IMR-90 (cell line): ENCODE measurements at regions not wholly inside any gene's neighbourhood (a gene's known extent, or its start where the extent isn't known, plus 50 kb on each side); places are given as distances from the start of the nearest gene placed in this dataset.

Source experiments
- ATAC-seq: fragments of 200-7000 bp; cut with Tn5 transposase; 2 replicates; pipeline ENCODE4 v1.9.1; 2020; ENCODE audit warnings: low read depth, mild to moderate bottlenecking, moderate library complexity
- BruUV-seq: library from RNA; stranded (reverse); fragments of 400-500 nt; replicated peaks from 2 replicates; lab custom pipeline; 2021; lab: Mats Ljungman, UMichigan
- CTCF ChIA-PET: fragments of 300-600 bp; formaldehyde crosslinking; extraction: SDS; loops from one replicate; lab custom pipeline; 2021; ENCODE audit warnings: antibody characterized with exemption; lab: Yijun Ruan, JAX
- POLR2A ChIA-PET: fragments of 300-600 bp; sonication (Branson Sonifier 250); formaldehyde crosslinking; loops from one replicate; lab custom pipeline; 2022; ENCODE audit warnings: antibody characterized with exemption; ENCODE audit not compliant: unreplicated experiment; lab: Charles Lee
- DNase-seq: peaks from one replicate; pipeline ENCODE4 v3.0.0; 2013
- H2AFZ ChIP-seq: replicated peaks from 2 replicates; pipeline ENCODE3; 2013; ENCODE audit warnings: low read length, mild to moderate bottlenecking; ENCODE audit not compliant: poor library complexity
- H2AK5ac ChIP-seq: 2 replicates; pipeline ENCODE4 v1.6.1; 2013; ENCODE audit warnings: low read depth, low read length, inconsistent platforms
- H2AK9ac ChIP-seq: replicated peaks from 2 replicates; pipeline ENCODE3; 2013; ENCODE audit warnings: mild to moderate bottlenecking, low read depth, low read length, moderate library complexity; ENCODE audit not compliant: poor library complexity
- H2BK120ac ChIP-seq: 2 replicates; pipeline ENCODE4 v1.6.1; 2013; ENCODE audit warnings: low read depth, low read length, inconsistent platforms
- H2BK15ac ChIP-seq: 3 replicates; pipeline ENCODE4 v1.6.1; 2013; ENCODE audit warnings: low read depth, low read length, inconsistent platforms
- H2BK20ac ChIP-seq: 2 replicates; pipeline ENCODE4 v1.6.1; 2013; ENCODE audit warnings: low read depth, mild to moderate bottlenecking, inconsistent platforms, low read length, moderate library complexity
- H2BK5ac ChIP-seq: 2 replicates; pipeline ENCODE4 v1.6.1; 2013; ENCODE audit warnings: mild to moderate bottlenecking, low read depth, low read length, inconsistent platforms; ENCODE audit not compliant: poor library complexity, severe bottlenecking
- H3K14ac ChIP-seq: replicated peaks from 2 replicates; pipeline ENCODE4 v1.6.1; 2013; ENCODE audit warnings: low read depth, low read length, inconsistent platforms
- H3K18ac ChIP-seq: 2 replicates; pipeline ENCODE4 v1.6.1; 2013; ENCODE audit warnings: low read depth, low read length, control low read depth
- H3K23ac ChIP-seq: 2 replicates; pipeline ENCODE4 v1.6.1; 2013; ENCODE audit warnings: low read depth, low read length, inconsistent platforms
- H3K27ac ChIP-seq: 2 replicates; pipeline ENCODE4 v1.5.1; 2013; ENCODE audit warnings: mild to moderate bottlenecking, control low read depth, low read length; ENCODE audit not compliant: insufficient read depth
- H3K27me3 ChIP-seq: 2 replicates; pipeline ENCODE4 v1.6.1; 2013; ENCODE audit warnings: low read length; ENCODE audit not compliant: control insufficient read depth, insufficient read depth
- H3K36me3 ChIP-seq: 2 replicates; pipeline ENCODE4 v1.6.1; 2013; ENCODE audit warnings: low read length, mixed read lengths; ENCODE audit not compliant: control insufficient read depth, insufficient read depth
- H3K4ac ChIP-seq: 2 replicates; pipeline ENCODE4 v1.6.1; 2013; ENCODE audit warnings: low read depth, low read length, inconsistent platforms
- H3K4me1 ChIP-seq: 2 replicates; pipeline ENCODE4 v1.6.1; 2013; ENCODE audit warnings: low read length, mixed read lengths; ENCODE audit not compliant: control insufficient read depth, insufficient read depth
- H3K4me2 ChIP-seq: 2 replicates; pipeline ENCODE4 v1.6.1; 2013; ENCODE audit warnings: low read depth, mild to moderate bottlenecking, control low read depth, low read length, moderate library complexity
- H3K4me3 ChIP-seq: 2 replicates; pipeline ENCODE4 v1.5.1; 2013; ENCODE audit warnings: low read depth, mild to moderate bottlenecking, control low read depth, low read length, moderate library complexity; ENCODE audit not compliant: insufficient read depth
- H3K56ac ChIP-seq: 2 replicates; pipeline ENCODE4 v1.6.1; 2013; ENCODE audit warnings: low read length, inconsistent platforms; ENCODE audit not compliant: insufficient read depth; ENCODE audit errors: extremely low read depth
- H3K79me1 ChIP-seq, 2 experiments: 2 replicates each; pipeline ENCODE4 v1.6.1; 2013; ENCODE audit warnings: low read length in 2 of 2, inconsistent platforms in 1 of 2, low read depth in 1 of 2
- H3K9ac ChIP-seq: 2 replicates; pipeline ENCODE4 v1.6.1; 2013; ENCODE audit warnings: low read depth, low read length, control low read depth
- H3K9me1 ChIP-seq: 2 replicates; pipeline ENCODE4 v1.6.1; 2013; ENCODE audit warnings: low read length, inconsistent platforms; ENCODE audit not compliant: insufficient read depth
- H3K9me3 ChIP-seq: 2 replicates; pipeline ENCODE4 v1.6.1; 2013; ENCODE audit warnings: low read length; ENCODE audit not compliant: control insufficient read depth, insufficient read depth
- H4K20me1 ChIP-seq: 2 replicates; pipeline ENCODE4 v1.6.1; 2013; ENCODE audit warnings: low read length, inconsistent platforms; ENCODE audit not compliant: insufficient read depth
- H4K5ac ChIP-seq: 2 replicates; pipeline ENCODE4 v1.6.1; 2013; ENCODE audit warnings: mild to moderate bottlenecking, low read depth, low read length, control low read depth
- H4K8ac ChIP-seq, 2 experiments: 2 replicates each; pipeline ENCODE4 v1.6.1; 2013; ENCODE audit warnings: low read depth in 2 of 2, low read length in 2 of 2, control low read depth in 1 of 2, inconsistent platforms in 1 of 2
- H4K91ac ChIP-seq: 2 replicates; pipeline ENCODE4 v1.6.1; 2013; ENCODE audit warnings: low read depth, low read length, inconsistent platforms; ENCODE audit not compliant: insufficient read depth
- BHLHE40 ChIP-seq: fragments of 150-350 bp; IDR thresholded peaks from 2 replicates; pipeline ENCODE4 v1.6.1; 2016; ENCODE audit warnings: mild to moderate bottlenecking, low read depth, low read length
- CEBPB ChIP-seq: IDR thresholded peaks from 2 replicates; pipeline ENCODE4 v1.6.1; 2012; ENCODE audit warnings: low read depth, low read length, improper control_type of control experiment
- CHD1 ChIP-seq: IDR thresholded peaks from 2 replicates; pipeline ENCODE4 v1.6.1; 2012; ENCODE audit warnings: low read depth, low read length, improper control_type of control experiment
- CTCF ChIP-seq: conservative IDR thresholded peaks from 2 replicates; pipeline ENCODE4 v1.5.1; 2012; ENCODE audit warnings: mild to moderate bottlenecking, low read depth, low read length, improper control_type of control experiment
- ELK1 ChIP-seq: fragments of 150-350 bp; IDR thresholded peaks from 2 replicates; pipeline ENCODE4 v1.6.1; 2016; ENCODE audit warnings: low read depth, mild to moderate bottlenecking, low read length, moderate library complexity, borderline replicate concordance
- FOS ChIP-seq: fragments of 150-350 bp; IDR thresholded peaks from 2 replicates; pipeline ENCODE4 v1.6.1; 2016; ENCODE audit warnings: low read depth, low read length
- MAFK ChIP-seq: IDR thresholded peaks from 2 replicates; pipeline ENCODE4 v1.6.1; 2012; ENCODE audit warnings: low read depth, low read length, improper control_type of control experiment
- MAZ ChIP-seq: IDR thresholded peaks from 2 replicates; pipeline ENCODE4 v1.6.1; 2012; ENCODE audit warnings: low read depth, mild to moderate bottlenecking, low read length, improper control_type of control experiment, moderate library complexity, borderline replicate concordance
- MXI1 ChIP-seq: IDR thresholded peaks from 2 replicates; pipeline ENCODE4 v1.6.1; 2012; ENCODE audit warnings: low read depth, mild to moderate bottlenecking, low read length, moderate library complexity, borderline replicate concordance
- NFE2L2 ChIP-seq: fragments of 150-350 bp; IDR thresholded peaks from 2 replicates; pipeline ENCODE4 v1.6.1; 2016; ENCODE audit warnings: low read depth, mild to moderate bottlenecking, low read length
- POLR2A ChIP-seq: IDR thresholded peaks from 2 replicates; pipeline ENCODE4 v1.6.1; 2012; ENCODE audit warnings: mild to moderate bottlenecking, low read depth, low read length
- RAD21 ChIP-seq: IDR thresholded peaks from 2 replicates; pipeline ENCODE4 v1.6.1; 2012; ENCODE audit warnings: low read length, improper control_type of control experiment
- RCOR1 ChIP-seq: IDR thresholded peaks from 2 replicates; pipeline ENCODE4 v1.6.1; 2012; ENCODE audit warnings: mild to moderate bottlenecking, low read length, improper control_type of control experiment; ENCODE audit not compliant: insufficient replicate concordance
- RFX5 ChIP-seq: IDR thresholded peaks from 2 replicates; pipeline ENCODE4 v1.8.0; 2012; ENCODE audit warnings: low read depth, mild to moderate bottlenecking, low read length, moderate library complexity
- SMC3 ChIP-seq: fragments of 150-350 bp; IDR thresholded peaks from 2 replicates; pipeline ENCODE4 v1.6.1; 2016; ENCODE audit warnings: low read depth, mild to moderate bottlenecking, antibody characterized with exemption, low read length, moderate library complexity
- USF2 ChIP-seq: fragments of 150-350 bp; IDR thresholded peaks from 2 replicates; pipeline ENCODE4 v1.6.1; 2017; ENCODE audit warnings: mild to moderate bottlenecking, antibody characterized with exemption, low read length, low read depth
- WGBS, 2 experiments: methylation state at CpG; one replicate each; pipeline versions ENCODE4 v1.1.5 to v1.1.7; 2013; ENCODE audit warnings: missing lambda C conversion rate in 2 of 2; ENCODE audit not compliant: insufficient read length in 1 of 2; ENCODE audit errors: extremely low coverage in 2 of 2; 5-methylcytosine and 5-hydroxymethylcytosine counted together
- dilution Hi-C: fragments of 300-500 bp; cut with HindIII; formaldehyde crosslinking; loops from one replicate; pipeline ENCODE4 v1.14.3; 2018; ENCODE audit warnings: low sequenced_read_pairs; ENCODE audit not compliant: unreplicated experiment
- in situ Hi-C: fragments of 300-500 bp; cut with MboI; formaldehyde crosslinking; loops from 3 replicates; pipeline ENCODE4 v1.14.3; 2019; ENCODE audit warnings: low sequenced_read_pairs, inconsistent platforms, mixed read lengths
- intact Hi-C: fragments of 100-400 bp; cut with micrococcal nuclease; formaldehyde crosslinking; loops from 2 replicates; pipeline ENCODE4 v1.10.0; 2022

GRCh38 chr14:25110106-25110505 lies 60.2 kb upstream of the STXBP6 start:
- no peaks in the 10 kb centered on the region for H3K9me3 ChIP-seq
- dilution Hi-C loops, result no loop called here
- H2BK120ac ChIP-seq, result peak overlapping the region; percentile 86
- H2BK15ac ChIP-seq, result peak overlapping the region; percentile 89
- no peak overlapping the region for H3K9ac ChIP-seq
- ChIA-PET CTCF (interaction anchor here (0.6 kb wide), 1 partner anchor 399 kb away, joined by 3 read pairs; no protein-coding TSS in a partner anchor), POLR2A (no interaction called here)
- peak overlapping the region; percentile 93 for H2BK20ac ChIP-seq
- ATAC-seq (no peak), DNase-seq (no peak)
- no peak for TF ChIP-seq ELK1
- TF ChIP-seq CEBPB, result no peak
- TF ChIP-seq SMC3, result no peak
- no peak for TF ChIP-seq MAFK
- TF ChIP-seq RAD21, result no peak
- TF ChIP-seq NFE2L2, result no peak
- no peak for TF ChIP-seq RFX5
- no peak for TF ChIP-seq POLR2A
- TF ChIP-seq CHD1, result no peak
- no peak for TF ChIP-seq RCOR1
- no peak for TF ChIP-seq FOS
- TF ChIP-seq MXI1, result no peak
- no peak for TF ChIP-seq BHLHE40
- no peak for TF ChIP-seq MAZ
- TF ChIP-seq CTCF, result no peak
- no peak for TF ChIP-seq USF2
- no peaks in the 10 kb centered on the region for H4K20me1 ChIP-seq
- H3K14ac ChIP-seq, result peak overlapping the region; percentile 71
- H3K4me1 ChIP-seq, result peaks cover 9% of the 10 kb centered on the region; the same call in 1 of the 2 replicates
- H3K27me3 ChIP-seq, result no peaks in the 10 kb centered on the region
- H4K8ac ChIP-seq, result peak overlapping the region; percentile 64 to 74; a peak in 3 of 4 replicates
- no peak overlapping the region; the same call in 1 of the 2 replicates for H3K23ac ChIP-seq
- intact Hi-C loops, result loop anchor here (10.0 kb wide), 1 partner anchor 265 kb away; no protein-coding TSS in a partner anchor
- no peak overlapping the region for H2AK9ac ChIP-seq
- H2BK5ac ChIP-seq, result peak overlapping the region; percentile 78
- H2AFZ ChIP-seq, result no peak overlapping the region
- no peaks in the 10 kb centered on the region for H3K36me3 ChIP-seq
- no TSS peak for BruUV-seq
- peak overlapping the region; percentile 78 for H4K91ac ChIP-seq
- no peaks in the 10 kb centered on the region for H3K79me1 ChIP-seq
- H3K4me2 ChIP-seq, result no peak overlapping the region
- in situ Hi-C loops, result no loop called here
- H3K9me1 ChIP-seq, result peaks cover 3% of the 10 kb centered on the region; the same call in 1 of the 2 replicates
- H2AK5ac ChIP-seq, result peak overlapping the region; percentile 78; the same call in 1 of the 2 replicates
- peak overlapping the region; percentile 59; the same call in 1 of the 2 replicates for H4K5ac ChIP-seq
- WGBS, 2 experiments, result no CpG with 5 or more reads among the region's 2 CpGs
- H3K18ac ChIP-seq, result peak overlapping the region; percentile 38; the same call in 1 of the 2 replicates
- H3K56ac ChIP-seq, result peak overlapping the region; percentile 16; the same call in 1 of the 2 replicates
- H3K4me3 ChIP-seq, result no peak overlapping the region
- H3K4ac ChIP-seq, result peak overlapping the region; percentile 65; the same call in 1 of the 2 replicates
- no peak overlapping the region for H3K27ac ChIP-seq
